SJSA1 (cell line): ENCODE measurements at regions not wholly inside any gene's neighbourhood (a gene's known extent, or its start where the extent isn't known, plus 50 kb on each side); places are given as distances from the start of the nearest gene placed in this dataset.

ENCODE experiments used
- DNase-seq, 2 experiments: peaks; one replicate each; pipeline ENCODE4 v3.0.0-alpha.2; 2015 to 2020; ENCODE audit warnings: low spot score in 2 of 2, low read depth in 1 of 2
- H3K27ac ChIP-seq: fragments of 250-450 bp; sonication (Bioruptor Pico); 2 replicates; pipeline ENCODE4 v1.5.1; 2020; ENCODE audit warnings: mild to moderate bottlenecking, moderate library complexity
- H3K27me3 ChIP-seq: fragments of 250-450 bp; sonication (Bioruptor Pico); replicated peaks from 2 replicates; pipeline ENCODE4 v1.5.1; 2020; ENCODE audit warnings: mild to moderate bottlenecking, moderate library complexity
- H3K36me3 ChIP-seq: fragments of 250-450 bp; sonication (Bioruptor Pico); 2 replicates; pipeline ENCODE4 v1.5.1; 2020; ENCODE audit warnings: mild to moderate bottlenecking
- H3K4me1 ChIP-seq: fragments of 250-450 bp; sonication (Bioruptor Pico); replicated peaks from 2 replicates; pipeline ENCODE4 v1.6.1; 2021; ENCODE audit warnings: mild to moderate bottlenecking
- H3K4me3 ChIP-seq: fragments of 250-450 bp; sonication (Bioruptor Pico); 2 replicates; pipeline ENCODE4 v1.5.1; 2020; ENCODE audit warnings: mild to moderate bottlenecking
- H3K9me3 ChIP-seq: fragments of 250-450 bp; sonication (Bioruptor Pico); replicated peaks from 2 replicates; pipeline ENCODE4 v1.5.1; 2020; ENCODE audit warnings: mild to moderate bottlenecking

GRCh38 chr4:177596035-177596434, 153.8 kb upstream of the AGA start:
- peak; percentile 16 to 56 for DNase-seq
- Histone ChIP-seq H3K9me3 (no peaks in the 10 kb centered on the region), H3K27ac (no peak overlapping the region)

GRCh38 chr4:177596991-177597390, 154.8 kb upstream of the AGA start:
- H3K4me3 ChIP-seq: no peak overlapping the region
- no peaks in the 10 kb centered on the region for H3K36me3 ChIP-seq
- no peaks in the 10 kb centered on the region for H3K4me1 ChIP-seq
- DNase-seq: no peak
- H3K9me3 ChIP-seq: no peaks in the 10 kb centered on the region
- H3K27ac ChIP-seq: no peak overlapping the region
- H3K27me3 ChIP-seq: no peaks in the 10 kb centered on the region

More at GRCh38 chr4:177596035-177596434, 153.8 kb upstream of the AGA start:
- H3K27me3 ChIP-seq: no peaks in the 10 kb centered on the region
- no peaks in the 10 kb centered on the region for H3K4me1 ChIP-seq
- no peaks in the 10 kb centered on the region for H3K36me3 ChIP-seq
- H3K4me3 ChIP-seq: no peak overlapping the region

GRCh38 chr4:177605252-177605651, 163.0 kb upstream of the AGA start:
- Histone ChIP-seq H3K4me3 (no peak overlapping the region), H3K36me3 (no peaks in the 10 kb centered on the region), H3K9me3 (no peaks in the 10 kb centered on the region), H3K4me1 (no peaks in the 10 kb centered on the region), H3K27ac (no peak overlapping the region), H3K27me3 (no peaks in the 10 kb centered on the region)
- no peak for DNase-seq

- H3K36me3 ChIP-seq: no peaks in the 10 kb centered on the region
- H3K4me3 ChIP-seq: no peak overlapping the region
- no peak for DNase-seq
- no peak overlapping the region for H3K27ac ChIP-seq
- no peaks in the 10 kb centered on the region for H3K9me3 ChIP-seq
- H3K27me3 ChIP-seq: no peaks in the 10 kb centered on the region
- no peaks in the 10 kb centered on the region for H3K4me1 ChIP-seq
These were observed 164.9 kb upstream of the AGA start for GRCh38 chr4:177607111-177607573.

- Histone ChIP-seq H3K27me3 (no peaks in the 10 kb centered on the region), H3K36me3 (no peaks in the 10 kb centered on the region), H3K27ac (no peak overlapping the region), H3K4me3 (no peak overlapping the region), H3K9me3 (no peaks in the 10 kb centered on the region), H3K4me1 (no peaks in the 10 kb centered on the region)
- DNase-seq: no peak
These were observed 169.9 kb upstream of the AGA start for GRCh38 chr4:177611974-177612664.

GRCh38 chr4:177612684-177613083, 170.4 kb upstream of the AGA start:
- no peaks in the 10 kb centered on the region for H3K9me3 ChIP-seq
- H3K27ac ChIP-seq: no peak overlapping the region
- no peaks in the 10 kb centered on the region for H3K36me3 ChIP-seq
- DNase-seq: no peak
- no peaks in the 10 kb centered on the region for H3K4me1 ChIP-seq
- no peaks in the 10 kb centered on the region for H3K27me3 ChIP-seq
- no peak overlapping the region for H3K4me3 ChIP-seq

- Histone ChIP-seq H3K9me3 (no peaks in the 10 kb centered on the region), H3K4me1 (no peaks in the 10 kb centered on the region), H3K27me3 (no peaks in the 10 kb centered on the region), H3K4me3 (no peak overlapping the region), H3K36me3 (no peaks in the 10 kb centered on the region), H3K27ac (no peak overlapping the region)
- DNase-seq: no peak
These were observed 190.2 kb upstream of the AGA start for GRCh38 chr4:177632481-177632880.

- Histone ChIP-seq H3K9me3 (no peaks in the 10 kb centered on the region), H3K27ac (no peak overlapping the region), H3K4me3 (no peak overlapping the region), H3K27me3 (no peaks in the 10 kb centered on the region), H3K4me1 (no peaks in the 10 kb centered on the region), H3K36me3 (no peaks in the 10 kb centered on the region)
- DNase-seq: no peak
These were observed 196.6 kb upstream of the AGA start for GRCh38 chr4:177638871-177639270.

- DNase-seq: no peak
- H3K36me3 ChIP-seq: no peaks in the 10 kb centered on the region
- no peaks in the 10 kb centered on the region for H3K27me3 ChIP-seq
- no peak overlapping the region for H3K27ac ChIP-seq
- H3K4me1 ChIP-seq: no peaks in the 10 kb centered on the region
- no peaks in the 10 kb centered on the region for H3K9me3 ChIP-seq
- no peak overlapping the region for H3K4me3 ChIP-seq
These were observed 198.6 kb upstream of the AGA start for GRCh38 chr4:177640864-177641263.

- no peak for DNase-seq
- Histone ChIP-seq H3K27me3 (no peaks in the 10 kb centered on the region), H3K9me3 (no peaks in the 10 kb centered on the region; the same call in 1 of the 2 replicates), H3K27ac (no peak overlapping the region), H3K36me3 (no peaks in the 10 kb centered on the region), H3K4me1 (no peaks in the 10 kb centered on the region), H3K4me3 (no peak overlapping the region)
These were observed 218.0 kb upstream of the AGA start for GRCh38 chr4:177660223-177660622.

- no peaks in the 10 kb centered on the region for H3K27me3 ChIP-seq
- no peak overlapping the region for H3K27ac ChIP-seq
- no peaks in the 10 kb centered on the region for H3K36me3 ChIP-seq
- H3K4me3 ChIP-seq: no peak overlapping the region
- H3K9me3 ChIP-seq: no peaks in the 10 kb centered on the region; the same call in 1 of the 2 replicates
- no peak for DNase-seq
- H3K4me1 ChIP-seq: no peaks in the 10 kb centered on the region
These were observed 225.4 kb upstream of the AGA start for GRCh38 chr4:177667687-177668086.

- Histone ChIP-seq H3K27me3 (no peaks in the 10 kb centered on the region), H3K4me1 (no peaks in the 10 kb centered on the region), H3K9me3 (no peaks in the 10 kb centered on the region), H3K4me3 (no peak overlapping the region), H3K27ac (no peak overlapping the region), H3K36me3 (no peaks in the 10 kb centered on the region)
- no peak for DNase-seq
These were observed 229.2 kb upstream of the AGA start for GRCh38 chr4:177671387-177671786.

- H3K27me3 ChIP-seq: no peaks in the 10 kb centered on the region
- H3K27ac ChIP-seq: no peak overlapping the region
- DNase-seq: no peak
- no peaks in the 10 kb centered on the region for H3K36me3 ChIP-seq
- H3K4me3 ChIP-seq: no peak overlapping the region
- no peaks in the 10 kb centered on the region for H3K4me1 ChIP-seq
- no peaks in the 10 kb centered on the region for H3K9me3 ChIP-seq
These were observed 229.6 kb upstream of the AGA start for GRCh38 chr4:177671845-177672244.

- H3K27ac ChIP-seq: no peak overlapping the region
- no peaks in the 10 kb centered on the region for H3K36me3 ChIP-seq
- H3K4me3 ChIP-seq: no peak overlapping the region
- no peaks in the 10 kb centered on the region for H3K4me1 ChIP-seq
- DNase-seq: no peak
- H3K27me3 ChIP-seq: no peaks in the 10 kb centered on the region
- no peaks in the 10 kb centered on the region for H3K9me3 ChIP-seq
These were observed 231.8 kb upstream of the AGA start for GRCh38 chr4:177673985-177674489.

- H3K36me3 ChIP-seq: no peaks in the 10 kb centered on the region
- H3K9me3 ChIP-seq: no peaks in the 10 kb centered on the region
- no peaks in the 10 kb centered on the region for H3K27me3 ChIP-seq
- no peak for DNase-seq
- H3K4me1 ChIP-seq: no peaks in the 10 kb centered on the region
- no peak overlapping the region for H3K4me3 ChIP-seq
- H3K27ac ChIP-seq: no peak overlapping the region
These were observed 238.1 kb upstream of the AGA start for GRCh38 chr4:177680308-177680707.
